ENCODE measurements at regions not wholly inside any gene's neighbourhood (a gene's known extent, or its start where the extent isn't known, plus 50 kb on each side); places are given as distances from the start of the nearest gene placed in this dataset.

- no peak for TF ChIP-seq CTCF (IDR thresholded peaks at IDR 0.05)
- intact Hi-C loops (cut with DNase I) = no loop called here
These were observed 519.6 kb downstream of the KLF5 start for GRCh38 chr13:73578251-73578875.

GRCh38 chr13:73576291-73576690, 517.5 kb downstream of the KLF5 start:
- Histone ChIP-seq H3K27ac (no peak overlapping the region), H3K4me1 (no peaks in the 10 kb centered on the region), H3K36me3 (no peaks in the 10 kb centered on the region), H3K4me3 (no peak overlapping the region), H3K9me3 (no peaks in the 10 kb centered on the region), H3K27me3 (no peaks in the 10 kb centered on the region)
- intact Hi-C loops (cut with DNase I) = no loop called here
- no peak for TF ChIP-seq CTCF (IDR thresholded peaks at IDR 0.05)
- no peak for DNase-seq (ENCODE audit: low spot score in 2 of 2)

More at GRCh38 chr13:73578251-73578875, 519.6 kb downstream of the KLF5 start:
- no peak for DNase-seq (ENCODE audit: low spot score in 2 of 2)
- H3K27me3 ChIP-seq = no peaks in the 10 kb centered on the region
- H3K4me1 ChIP-seq = no peaks in the 10 kb centered on the region
- no peak overlapping the region for H3K4me3 ChIP-seq
- no peaks in the 10 kb centered on the region for H3K9me3 ChIP-seq
- H3K36me3 ChIP-seq = no peaks in the 10 kb centered on the region
- H3K27ac ChIP-seq = no peak overlapping the region

- Histone ChIP-seq H3K4me3 (no peak overlapping the region), H3K27ac (no peak overlapping the region), H3K36me3 (no peaks in the 10 kb centered on the region), H3K27me3 (no peaks in the 10 kb centered on the region), H3K9me3 (no peaks in the 10 kb centered on the region), H3K4me1 (no peaks in the 10 kb centered on the region)
- no peak for TF ChIP-seq CTCF (IDR thresholded peaks at IDR 0.05)
- intact Hi-C loops (cut with DNase I) = no loop called here
- no peak for DNase-seq (ENCODE audit: low spot score in 2 of 2)
These were observed 514.0 kb downstream of the KLF5 start for GRCh38 chr13:73572824-73573223.

GRCh38 chr13:73571376-73571775, 512.6 kb downstream of the KLF5 start:
- Histone ChIP-seq H3K4me3 (no peak overlapping the region), H3K27ac (no peak overlapping the region), H3K4me1 (no peaks in the 10 kb centered on the region), H3K9me3 (no peaks in the 10 kb centered on the region), H3K27me3 (no peaks in the 10 kb centered on the region), H3K36me3 (no peaks in the 10 kb centered on the region)
- TF ChIP-seq CTCF (IDR thresholded peaks at IDR 0.05) = no peak
- intact Hi-C loops (cut with DNase I) = no loop called here
- DNase-seq (ENCODE audit: low spot score in 2 of 2) = no peak

GRCh38 chr13:73556902-73557301, 498.1 kb downstream of the KLF5 start:
- H3K4me3 ChIP-seq = no peak overlapping the region
- no peak overlapping the region for H3K27ac ChIP-seq
- H3K27me3 ChIP-seq = no peaks in the 10 kb centered on the region
- no peaks in the 10 kb centered on the region for H3K9me3 ChIP-seq
- intact Hi-C loops (cut with DNase I) = no loop called here
- DNase-seq (ENCODE audit: low spot score in 2 of 2) = no peak
- no peak for TF ChIP-seq CTCF (IDR thresholded peaks at IDR 0.05)
- H3K36me3 ChIP-seq = no peaks in the 10 kb centered on the region
- no peaks in the 10 kb centered on the region for H3K4me1 ChIP-seq

GRCh38 chr13:73556128-73556527, 497.3 kb downstream of the KLF5 start:
- no peak for TF ChIP-seq CTCF (IDR thresholded peaks at IDR 0.05)
- H3K4me3 ChIP-seq = no peak overlapping the region

More at GRCh38 chr13:73556128-73556527, 497.3 kb downstream of the KLF5 start:
- Histone ChIP-seq H3K36me3 (no peaks in the 10 kb centered on the region), H3K27ac (no peak overlapping the region), H3K9me3 (no peaks in the 10 kb centered on the region), H3K27me3 (no peaks in the 10 kb centered on the region), H3K4me1 (no peaks in the 10 kb centered on the region)
- intact Hi-C loops (cut with DNase I) = no loop called here
- no peak for DNase-seq (ENCODE audit: low spot score in 2 of 2)
